GM21447 (cell line): ENCODE measurements at regions not wholly inside any gene's neighbourhood (a gene's known extent, or its start where the extent isn't known, plus 50 kb on each side); places are given as distances from the start of the nearest gene placed in this dataset.
"Not testable (repeated sequence)": the region's sequence is repeated elsewhere in the genome, so short reads cannot be mapped to it uniquely, and the experiment has no call there.

Experiments
- ATAC-seq: cut with Tn5 transposase; IDR thresholded peaks from one replicate; pipeline ENCODE4 v1.9.1; 2021; ENCODE audit not compliant: unreplicated experiment

- ATAC-seq, result not testable (repeated sequence)
Measured at GRCh38 chr17:72386173-72386572, 265.4 kb downstream of the SOX9 start.

- ATAC-seq, result no peak
Measured at GRCh38 chr17:72386619-72387237, 265.9 kb downstream of the SOX9 start.

- ATAC-seq, result no peak
Measured at GRCh38 chr17:72387487-72387886, 266.7 kb downstream of the SOX9 start.

GRCh38 chr17:72387969-72388368 is 267.1 kb downstream of the SOX9 start:
- ATAC-seq, result no peak

GRCh38 chr17:72388765-72389473 is 268.1 kb downstream of the SOX9 start:
- ATAC-seq, result peak; percentile 65

- ATAC-seq, result no peak
Measured at GRCh38 chr17:72390675-72391508, 270.1 kb downstream of the SOX9 start.

GRCh38 chr17:72392056-72393010 is 271.5 kb downstream of the SOX9 start:
- peak; percentile 51 for ATAC-seq

- ATAC-seq, result no peak
Measured at GRCh38 chr17:72393553-72393952, 272.7 kb downstream of the SOX9 start.

GRCh38 chr17:72394531-72394930 is 273.7 kb downstream of the SOX9 start:
- no peak for ATAC-seq

- ATAC-seq, result no peak
Measured at GRCh38 chr17:72396121-72396520, 275.3 kb downstream of the SOX9 start.

GRCh38 chr17:72397223-72397667 is 276.4 kb downstream of the SOX9 start:
- no peak for ATAC-seq

GRCh38 chr17:72397687-72398086 is 276.9 kb downstream of the SOX9 start:
- ATAC-seq, result no peak

GRCh38 chr17:72399023-72399607 is 278.3 kb downstream of the SOX9 start:
- no peak for ATAC-seq

- ATAC-seq, result no peak
Measured at GRCh38 chr17:72399608-72400487, 279.0 kb downstream of the SOX9 start.

- ATAC-seq, result no peak
Measured at GRCh38 chr17:72400488-72400827, 279.6 kb downstream of the SOX9 start.

GRCh38 chr17:72400863-72401262 is 280.0 kb downstream of the SOX9 start:
- no peak for ATAC-seq

- ATAC-seq, result no peak
Measured at GRCh38 chr17:72401883-72402726, 281.3 kb downstream of the SOX9 start.

- no peak for ATAC-seq
Measured at GRCh38 chr17:72402727-72403210, 281.9 kb downstream of the SOX9 start.
